Liver (tissue), 8 donors: ENCODE measurements at regions not wholly inside any gene's neighbourhood (a gene's known extent, or its start where the extent isn't known, plus 50 kb on each side); places are given as distances from the start of the nearest gene placed in this dataset.

Experiments used
- DNase-seq: peaks from one replicate; pipeline ENCODE4 v3.0.0-alpha.2; 2017; ENCODE audit warnings: low spot score
- H3K27ac ChIP-seq, 2 donors: one replicate each; pipeline ENCODE4 v1.7.0; 2013; ENCODE audit warnings: inconsistent platforms in 2 of 2, low read length in 2 of 2, control low read depth in 1 of 2, low read depth in 1 of 2, mild to moderate bottlenecking in 1 of 2
- H3K27me3 ChIP-seq, 4 donors: one replicate each; pipeline versions ENCODE4 v1.6.1 to v1.7.0; 2013; ENCODE audit warnings: low read length in 3 of 4, inconsistent platforms in 1 of 4, mild to moderate bottlenecking in 1 of 4, moderate library complexity in 1 of 4; ENCODE audit not compliant: control insufficient read depth in 4 of 4, insufficient read depth in 4 of 4
- H3K36me3 ChIP-seq, 4 donors: one replicate each; pipeline versions ENCODE4 v1.6.1 to v1.7.0; 2013; ENCODE audit warnings: low read length in 3 of 4, mild to moderate bottlenecking in 3 of 4, low read depth in 1 of 4, moderate library complexity in 1 of 4; ENCODE audit not compliant: control insufficient read depth in 4 of 4, insufficient read depth in 3 of 4
- H3K4me1 ChIP-seq, 4 donors: one replicate each; pipeline versions ENCODE4 v1.6.1 to v1.7.0; 2013; ENCODE audit warnings: low read length in 3 of 4, mild to moderate bottlenecking in 3 of 4, moderate library complexity in 1 of 4; ENCODE audit not compliant: control insufficient read depth in 4 of 4, insufficient read depth in 4 of 4
- H3K4me3 ChIP-seq, 3 donors: one replicate each; pipeline versions ENCODE4 v1.6.1 to v1.7.0; 2013; ENCODE audit warnings: low read length in 3 of 3, control low read depth in 1 of 3, low read depth in 1 of 3, mild to moderate bottlenecking in 1 of 3
- H3K9ac ChIP-seq, 2 donors: one replicate each; pipeline ENCODE4 v1.7.0; 2013; ENCODE audit warnings: low read length in 2 of 2, mild to moderate bottlenecking in 2 of 2, moderate library complexity in 2 of 2, control low read depth in 1 of 2, low read depth in 1 of 2
- H3K9me3 ChIP-seq, 4 donors: one replicate each; pipeline versions ENCODE4 v1.6.1 to v1.7.0; 2013; ENCODE audit warnings: low read length in 3 of 4; ENCODE audit not compliant: control insufficient read depth in 4 of 4
- ATF3 ChIP-seq: IDR thresholded peaks from 2 replicates; pipeline ENCODE4 v1.6.1; 2016; ENCODE audit warnings: antibody characterized with exemption
- CTCF ChIP-seq: fragments of 150-350 bp; IDR thresholded peaks from 2 replicates; pipeline ENCODE4 v1.5.1; 2017; ENCODE audit warnings: improper control_type of control experiment, low read depth, low read length; ENCODE audit not compliant: missing input control
- EGR1 ChIP-seq, 2 donors: IDR thresholded peaks; 2 replicates each; pipeline ENCODE4 v1.6.1; 2016 to 2018; ENCODE audit warnings: antibody characterized with exemption in 2 of 2, low read depth in 2 of 2
- FOXA1 ChIP-seq: IDR thresholded peaks from 2 replicates; pipeline ENCODE4 v1.6.1; 2016; ENCODE audit warnings: antibody characterized with exemption
- FOXA2 ChIP-seq: IDR thresholded peaks from 2 replicates; pipeline ENCODE4 v1.6.1; 2016; ENCODE audit warnings: antibody characterized with exemption
- GABPA ChIP-seq, 2 donors: IDR thresholded peaks in 1 of 2; conservative IDR thresholded peaks in 1 of 2; 2 replicates each; pipeline ENCODE4 v1.6.1; 2016; ENCODE audit warnings: antibody characterized with exemption in 2 of 2, mild to moderate bottlenecking in 1 of 2, moderate library complexity in 1 of 2
- HNF4A ChIP-seq, 2 donors: conservative IDR thresholded peaks; 2 replicates each; pipeline ENCODE4 v1.6.1; 2016; ENCODE audit warnings: antibody characterized with exemption in 2 of 2, mild to moderate bottlenecking in 2 of 2
- HNF4G ChIP-seq: IDR thresholded peaks from 2 replicates; pipeline ENCODE4 v1.6.1; 2016; ENCODE audit warnings: antibody characterized with exemption
- JUND ChIP-seq, 2 donors: IDR thresholded peaks; 2 replicates each; pipeline ENCODE4 v1.6.1; 2016; ENCODE audit warnings: antibody characterized with exemption in 2 of 2
- MAX ChIP-seq: IDR thresholded peaks from 2 replicates; pipeline ENCODE4 v1.6.1; 2016; ENCODE audit warnings: antibody characterized with exemption
- NR2F2 ChIP-seq: IDR thresholded peaks from 2 replicates; pipeline ENCODE4 v1.6.1; 2016; ENCODE audit warnings: antibody characterized with exemption
- RAD21 ChIP-seq, 2 donors: IDR thresholded peaks; 2 replicates each; pipeline ENCODE4 v1.6.1; 2016; ENCODE audit warnings: antibody characterized with exemption in 2 of 2, mild to moderate bottlenecking in 2 of 2
- REST ChIP-seq: IDR thresholded peaks from 2 replicates; pipeline ENCODE4 v1.6.1; 2016; ENCODE audit warnings: antibody characterized with exemption, mild to moderate bottlenecking
- RXRA ChIP-seq, 2 donors: IDR thresholded peaks; 2 replicates each; pipeline ENCODE4 v1.6.1; 2017 to 2018; ENCODE audit warnings: antibody characterized with exemption in 2 of 2, mild to moderate bottlenecking in 1 of 2
- SP1 ChIP-seq: IDR thresholded peaks from 2 replicates; pipeline ENCODE4 v1.6.1; 2018; ENCODE audit warnings: antibody characterized with exemption, mild to moderate bottlenecking
- TAF1 ChIP-seq: conservative IDR thresholded peaks from 2 replicates; pipeline ENCODE4 v1.6.1; 2016; ENCODE audit warnings: antibody characterized with exemption, mild to moderate bottlenecking
- YY1 ChIP-seq: IDR thresholded peaks from 2 replicates; pipeline ENCODE4 v1.6.1; 2016; ENCODE audit warnings: antibody characterized with exemption, mild to moderate bottlenecking
- ZBTB33 ChIP-seq: IDR thresholded peaks from 2 replicates; pipeline ENCODE4 v1.6.1; 2016; ENCODE audit warnings: antibody characterized with exemption
- WGBS: extraction: QIAGEN DNeasy Blood & Tissue Kit; methylation state at CpG from one replicate; pipeline ENCODE4 v1.1.7; 2013; 5-methylcytosine and 5-hydroxymethylcytosine counted together
- donor health status: healthy.
- donor health status: healthy.
- donor health status: healthy.
- donor health status: healthy.
- donor health status: healthy.

GRCh38 chrX:25275159-25275558, 259.4 kb upstream of the ARX start:
- Histone ChIP-seq H3K9ac (no peak overlapping the region), H3K4me3 (no peak overlapping the region), H3K9me3 (no peaks in the 10 kb centered on the region), H3K27me3 (no peaks in the 10 kb centered on the region), H3K36me3 (no peaks in the 10 kb centered on the region), H3K4me1 (no peaks in the 10 kb centered on the region), H3K27ac (no peak overlapping the region)
- DNase-seq: no peak
- TF ChIP-seq TAF1 (no peak), HNF4A (conservative IDR thresholded peaks at IDR 0.05) (no peak), YY1 (no peak), RAD21 (IDR thresholded peaks at IDR 0.05) (peak in 1 of 2 donors; percentile 13), GABPA (IDR thresholded peaks at IDR 0.05 in 1 of 2, conservative IDR thresholded peaks at IDR 0.05 in 1 of 2) (no peak), SP1 (no peak), ATF3 (no peak), FOXA1 (no peak)
- 78% methylated on average over 3 of the region's 3 CpGs for WGBS

- H3K9ac ChIP-seq: no peak overlapping the region
- DNase-seq: no peak
- no peak overlapping the region for H3K4me3 ChIP-seq
- TF ChIP-seq REST (no peak), MAX (no peak), JUND (IDR thresholded peaks at IDR 0.05) (no peak), GABPA (IDR thresholded peaks at IDR 0.05 in 1 of 2, conservative IDR thresholded peaks at IDR 0.05 in 1 of 2) (no peak), EGR1 (IDR thresholded peaks at IDR 0.05; ENCODE audit: low read depth in 2 of 2) (no peak), ZBTB33 (no peak), RXRA (IDR thresholded peaks at IDR 0.05) (no peak), TAF1 (no peak), FOXA1 (no peak), HNF4G (no peak), ATF3 (no peak), NR2F2 (no peak), SP1 (no peak), FOXA2 (no peak), YY1 (no peak), HNF4A (conservative IDR thresholded peaks at IDR 0.05) (no peak), CTCF (no peak), RAD21 (IDR thresholded peaks at IDR 0.05) (no peak)
- WGBS: 81% methylated on average over 2 of the region's 2 CpGs
- no peaks in the 10 kb centered on the region for H3K4me1 ChIP-seq
- peaks cover 0 to 2% (median 0%) of the 10 kb centered on the region in 4 donors for H3K27me3 ChIP-seq
- H3K27ac ChIP-seq: no peak overlapping the region
- no peaks in the 10 kb centered on the region for H3K9me3 ChIP-seq
- H3K36me3 ChIP-seq: no peaks in the 10 kb centered on the region
These were observed 225.7 kb upstream of the ARX start for GRCh38 chrX:25241461-25241860.
